ENCODE measurements at regions not wholly inside any gene's neighbourhood (a gene's known extent, or its start where the extent isn't known, plus 50 kb on each side); places are given as distances from the start of the nearest gene placed in this dataset.

DNA sequence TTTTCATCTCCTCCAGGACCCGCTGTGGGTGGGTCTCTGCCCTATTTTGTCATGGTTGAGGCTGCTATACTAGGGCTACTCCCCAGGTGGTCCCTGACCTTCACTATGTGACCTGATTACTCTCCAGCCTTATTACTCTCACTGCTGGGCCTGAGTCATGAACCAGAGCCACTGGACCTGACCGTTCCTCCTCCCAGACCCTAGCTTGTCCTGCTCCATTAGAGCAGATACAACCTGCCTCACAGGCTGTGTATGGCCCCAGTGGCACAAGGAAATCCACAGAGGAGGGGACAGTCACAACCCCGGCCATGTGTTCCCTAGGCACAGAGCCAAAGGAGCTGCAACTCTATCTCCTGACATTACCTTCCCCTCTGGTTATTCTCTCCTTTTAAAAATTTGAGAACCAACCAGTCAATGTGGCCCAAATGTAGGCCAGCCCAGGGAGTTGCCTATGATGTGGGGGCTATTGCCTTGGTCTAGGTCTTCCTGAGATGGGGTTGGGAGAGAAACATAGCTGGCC is 96.0 kb upstream of the FSTL4 start:
- DNase-seq (ENCODE audit: low read depth), result no peak

- no peak for DNase-seq (ENCODE audit: low read depth)
These were observed 95.3 kb upstream of the FSTL4 start for GRCh38 chr5:133707629-133708028.

- DNase-seq (ENCODE audit: low read depth), result no peak
These were observed 94.4 kb upstream of the FSTL4 start for GRCh38 chr5:133706506-133707430.

- no peak for DNase-seq (ENCODE audit: low read depth)
These were observed 93.0 kb upstream of the FSTL4 start for GRCh38 chr5:133705331-133705730.

DNA sequence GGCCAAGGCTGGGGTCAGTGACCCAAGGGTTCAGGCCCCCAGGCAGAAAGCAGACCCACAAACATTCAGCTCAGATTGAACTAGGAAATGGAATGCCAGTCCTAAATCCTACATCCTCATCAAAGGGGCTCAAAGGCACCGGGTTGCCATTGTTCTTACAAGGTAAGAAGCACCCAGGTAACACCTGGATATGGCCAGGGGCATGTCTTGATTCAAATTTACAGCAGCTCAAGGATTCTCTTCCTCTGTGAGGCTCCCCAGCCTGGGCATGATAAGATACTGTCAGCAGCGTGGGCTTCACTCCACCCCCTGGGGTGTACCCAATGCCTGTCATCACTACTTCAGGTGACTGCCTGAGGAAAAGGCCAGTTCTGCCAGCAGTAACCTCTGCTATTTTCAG is 92.1 kb upstream of the FSTL4 start:
- DNase-seq (ENCODE audit: low read depth), result no peak

DNA sequence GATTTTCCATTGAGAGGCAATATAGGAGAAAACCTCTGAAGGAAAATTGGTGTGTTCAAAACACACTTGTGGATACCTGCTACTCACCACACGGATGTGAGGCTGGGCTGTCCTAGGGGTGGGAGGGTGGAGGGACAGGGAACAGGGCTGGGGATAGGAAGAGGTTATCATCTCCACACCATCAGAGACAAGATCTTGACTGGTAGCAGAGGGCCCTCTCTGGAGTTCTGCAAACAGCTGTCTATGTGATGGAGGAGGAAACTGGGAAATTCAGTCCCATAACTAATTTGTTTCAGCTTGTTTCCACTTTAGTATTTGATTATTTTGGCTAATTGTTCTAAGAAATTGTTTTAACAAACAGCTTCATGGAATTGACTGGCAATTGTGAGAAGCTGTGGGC is 91.6 kb upstream of the FSTL4 start:
- DNase-seq (ENCODE audit: low read depth), result no peak

DNA sequence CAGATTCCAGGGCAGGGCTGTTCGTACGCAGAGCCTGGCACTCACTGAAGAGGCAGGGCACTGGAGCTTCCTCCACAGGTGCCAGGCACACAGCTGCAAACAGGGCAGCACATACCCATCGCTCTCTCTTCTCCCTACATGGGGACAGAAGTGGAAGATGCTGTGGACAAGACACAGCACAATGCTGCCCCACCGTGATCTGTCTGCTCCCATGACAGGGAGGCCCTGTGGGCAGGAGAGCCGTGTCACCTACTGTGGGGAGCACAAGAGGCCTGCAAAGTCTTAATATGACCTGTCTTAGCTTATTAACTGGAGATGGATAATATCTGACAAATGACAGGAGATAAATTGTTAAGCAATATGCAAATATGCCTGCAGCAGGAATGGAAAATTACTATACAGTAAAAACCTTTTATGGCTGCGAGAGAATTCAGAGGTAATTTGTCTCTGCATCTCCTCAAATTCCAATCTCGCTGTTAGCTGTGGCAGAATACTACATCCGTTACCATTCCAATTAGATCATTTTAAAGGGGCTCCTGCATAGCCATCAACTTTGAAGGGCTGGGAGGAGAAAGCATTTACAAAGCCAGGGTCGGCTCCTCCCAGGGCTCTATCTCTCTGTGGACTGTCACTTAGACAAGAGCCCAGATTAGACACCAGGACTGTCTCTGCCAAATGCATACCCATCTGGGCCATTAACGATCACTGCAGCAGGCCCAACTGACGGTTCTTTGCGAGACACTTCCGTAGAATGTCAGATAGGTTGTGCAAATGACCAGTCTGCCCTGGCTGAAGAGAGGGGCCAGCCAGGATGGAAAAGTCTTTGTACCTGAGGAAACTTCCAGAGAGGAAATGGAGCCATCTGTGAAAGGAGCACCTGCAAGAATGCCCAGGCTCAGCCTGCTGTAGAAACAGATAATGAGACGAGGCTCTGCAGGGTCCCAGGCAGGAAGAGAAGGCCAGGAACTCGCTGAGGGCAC is 90.7 kb upstream of the FSTL4 start:
- no peak for DNase-seq (ENCODE audit: low read depth)

GRCh38 chr5:133701871-133702270 is 89.5 kb upstream of the FSTL4 start:
- no peak for DNase-seq (ENCODE audit: low read depth)

GRCh38 chr5:133700251-133700650 is 87.9 kb upstream of the FSTL4 start:
- DNase-seq (ENCODE audit: low read depth), result no peak

- DNase-seq (ENCODE audit: low read depth), result no peak
These were observed 86.5 kb upstream of the FSTL4 start for GRCh38 chr5:133698646-133699526.

DNA sequence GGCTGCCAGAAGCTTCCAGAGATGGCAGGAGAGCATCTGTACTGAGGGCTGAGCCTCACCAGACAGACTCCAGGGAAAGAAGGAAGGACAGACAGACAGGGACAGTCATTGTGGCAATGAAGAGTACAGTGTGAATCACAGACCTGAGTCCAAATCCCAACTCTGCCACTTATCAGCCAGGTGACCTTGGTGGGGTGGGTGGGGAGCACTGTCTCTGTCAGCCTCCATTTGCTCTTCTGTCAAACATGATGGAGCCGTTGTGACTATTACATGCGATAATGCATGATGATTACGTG is 85.9 kb upstream of the FSTL4 start:
- DNase-seq (ENCODE audit: low read depth), result no peak

DNA sequence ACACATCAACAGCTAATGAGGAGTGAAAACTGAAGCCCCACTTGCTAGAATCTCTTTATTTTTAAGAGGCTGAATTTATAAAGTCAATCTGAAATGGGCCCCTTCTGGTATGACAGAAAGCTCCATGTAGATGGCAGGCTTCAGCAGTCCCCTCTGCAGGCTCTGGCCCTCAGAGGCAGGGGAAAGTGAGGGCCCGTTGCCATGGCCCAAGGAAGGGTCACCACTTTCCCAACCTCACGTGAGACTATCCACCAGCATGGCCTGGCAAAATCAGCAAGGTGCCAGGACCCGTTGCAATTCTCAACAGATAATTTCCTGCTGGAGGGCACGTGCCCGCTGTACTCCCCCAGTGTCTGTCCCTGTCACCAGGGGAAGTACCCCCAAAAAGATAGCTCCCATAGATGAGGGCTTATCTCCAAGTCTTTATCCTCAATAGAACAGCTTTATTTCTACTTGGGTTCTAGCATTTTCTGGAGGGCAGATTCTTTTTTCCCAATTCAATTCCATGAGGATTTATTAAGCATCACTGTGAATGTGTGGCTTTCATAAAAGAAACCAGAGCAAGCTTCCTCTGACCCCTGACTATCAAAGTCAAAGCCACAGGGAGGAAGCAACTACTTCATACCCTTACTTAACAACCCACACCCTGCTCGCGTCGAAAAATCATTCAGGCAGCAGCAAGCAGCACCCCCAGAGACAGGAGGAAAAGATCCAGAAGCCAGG is 85.4 kb upstream of the FSTL4 start:
- no peak for DNase-seq (ENCODE audit: low read depth)

DNA sequence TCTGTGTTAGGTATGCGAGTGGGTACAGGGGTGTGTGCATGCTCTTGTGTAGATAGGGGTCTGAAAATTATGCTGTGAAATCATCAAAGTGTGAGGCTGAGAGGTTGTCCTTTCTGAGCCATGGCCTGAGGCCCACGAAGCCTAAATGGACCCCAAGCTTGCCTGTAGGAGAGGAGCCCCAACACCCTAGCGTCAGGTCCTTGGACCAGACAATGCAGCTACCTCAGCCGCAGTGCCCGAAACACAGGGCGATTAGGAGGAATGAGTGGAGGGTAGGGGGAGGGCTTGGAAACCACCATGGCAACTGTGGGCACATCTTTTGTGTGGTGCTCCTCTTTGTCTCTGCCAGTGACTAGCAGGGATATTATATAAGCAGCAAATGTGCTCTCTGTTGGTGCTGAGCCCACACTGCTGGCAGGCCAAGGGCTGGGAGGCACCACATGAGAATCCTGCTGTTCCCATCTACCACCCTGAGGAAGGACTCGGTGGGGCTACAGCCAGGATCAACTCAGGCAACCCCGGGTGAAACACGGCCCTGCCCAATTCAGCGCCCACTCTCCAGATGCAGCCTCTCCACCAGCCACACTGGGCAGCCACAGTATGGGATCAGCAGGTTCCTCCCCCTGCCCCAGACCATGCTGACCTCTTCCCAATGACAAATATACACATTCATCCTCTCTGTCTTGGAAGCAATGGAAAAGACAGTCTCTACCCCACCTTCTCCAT is 84.6 kb upstream of the FSTL4 start:
- DNase-seq (ENCODE audit: low read depth), result no peak

DNA sequence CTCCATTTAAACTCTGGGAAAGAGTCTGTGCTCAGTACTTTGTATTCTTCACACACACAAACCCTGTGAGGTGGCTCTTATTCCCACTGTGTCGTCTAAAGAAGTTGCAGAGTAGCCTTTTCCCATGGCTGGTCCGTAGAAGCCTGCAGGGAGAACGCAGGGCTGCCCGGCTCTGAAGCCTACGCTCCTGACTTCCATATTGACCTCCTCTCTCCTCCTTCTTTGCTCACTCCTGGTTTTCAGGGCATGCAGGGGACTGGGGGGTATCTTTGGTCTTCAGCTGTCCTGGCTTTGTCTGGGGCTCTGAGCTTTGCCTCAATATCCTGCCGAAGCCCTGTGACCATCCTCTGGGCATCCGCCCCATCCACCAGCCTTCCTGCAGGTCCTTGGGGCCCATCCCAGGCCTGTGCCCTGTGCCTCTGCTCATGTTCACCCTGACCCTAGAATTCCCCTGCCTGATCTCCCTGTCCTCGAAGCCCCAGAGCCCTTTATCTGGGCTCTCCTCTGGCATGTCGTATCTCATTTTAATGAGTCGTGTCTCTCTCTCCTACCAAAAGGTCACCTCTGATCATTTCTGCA is 83.8 kb upstream of the FSTL4 start:
- no peak for DNase-seq (ENCODE audit: low read depth)

GRCh38 chr5:133694181-133694831 is 82.0 kb upstream of the FSTL4 start:
- no peak for DNase-seq (ENCODE audit: low read depth)

- DNase-seq (ENCODE audit: low read depth), result no peak
These were observed 79.1 kb upstream of the FSTL4 start for GRCh38 chr5:133691448-133691847.

- no peak for DNase-seq (ENCODE audit: low read depth)
These were observed 78.4 kb upstream of the FSTL4 start for GRCh38 chr5:133690746-133691145.

- DNase-seq (ENCODE audit: low read depth), result no peak
These were observed 76.0 kb upstream of the FSTL4 start for GRCh38 chr5:133688391-133688790.

- DNase-seq (ENCODE audit: low read depth), result no peak
These were observed 75.1 kb upstream of the FSTL4 start for GRCh38 chr5:133687212-133688061.

Measured in non-pigmented ciliary epithelial cell (primary cell).